GM03348 (cell line): ENCODE measurements at regions not wholly inside any gene's neighbourhood (a gene's known extent, or its start where the extent isn't known, plus 50 kb on each side); places are given as distances from the start of the nearest gene placed in this dataset.
"Not testable (repeated sequence)": the region's sequence is repeated elsewhere in the genome, so short reads cannot be mapped to it uniquely, and the experiment has no call there.

Experiments used
- DNase-seq: peaks from one replicate; pipeline ENCODE4 v3.0.0; 2012; ENCODE audit warnings: low spot score

DNA sequence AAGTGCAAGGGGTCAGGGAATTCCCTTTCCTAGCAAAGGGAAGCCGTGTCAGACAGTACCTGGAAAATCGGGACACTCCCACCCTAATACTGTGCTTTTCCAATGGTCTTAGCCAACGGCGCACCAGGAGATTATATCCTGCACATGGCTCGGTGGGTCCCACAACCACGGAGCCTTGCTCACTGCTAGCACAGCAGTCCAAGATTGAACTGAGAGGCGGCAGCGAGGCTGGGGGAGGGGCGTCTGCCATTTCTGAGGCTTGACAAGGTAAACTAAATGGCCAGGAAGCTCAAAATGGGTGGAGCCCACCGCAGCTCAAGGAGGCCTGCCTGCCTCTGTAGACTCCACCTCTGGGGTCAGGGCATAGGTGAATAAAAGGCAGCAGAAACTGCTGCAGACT is 76.5 kb upstream of the LINC00632 start:
- not testable (repeated sequence) for DNase-seq

DNA sequence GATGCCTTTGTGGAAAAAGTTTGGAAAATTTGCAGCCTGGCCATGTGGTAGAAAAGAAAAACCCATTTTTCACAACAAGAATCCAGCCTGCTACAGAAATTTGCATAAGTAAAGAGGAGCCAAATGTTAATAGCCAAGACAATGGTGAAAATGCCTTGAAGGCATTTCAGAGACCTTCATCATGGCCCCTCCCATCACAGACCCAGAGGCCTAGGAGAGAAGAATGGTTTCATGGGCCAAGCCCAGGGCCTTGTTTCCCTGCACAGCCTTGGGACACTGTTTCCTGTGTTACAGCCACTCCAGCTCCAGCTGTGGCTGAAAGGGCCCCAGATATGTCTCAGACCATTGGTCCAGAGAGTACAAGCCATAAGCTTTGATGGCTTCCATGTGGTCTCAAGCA is 101.4 kb upstream of the LINC00632 start:
- no peak for DNase-seq

DNA sequence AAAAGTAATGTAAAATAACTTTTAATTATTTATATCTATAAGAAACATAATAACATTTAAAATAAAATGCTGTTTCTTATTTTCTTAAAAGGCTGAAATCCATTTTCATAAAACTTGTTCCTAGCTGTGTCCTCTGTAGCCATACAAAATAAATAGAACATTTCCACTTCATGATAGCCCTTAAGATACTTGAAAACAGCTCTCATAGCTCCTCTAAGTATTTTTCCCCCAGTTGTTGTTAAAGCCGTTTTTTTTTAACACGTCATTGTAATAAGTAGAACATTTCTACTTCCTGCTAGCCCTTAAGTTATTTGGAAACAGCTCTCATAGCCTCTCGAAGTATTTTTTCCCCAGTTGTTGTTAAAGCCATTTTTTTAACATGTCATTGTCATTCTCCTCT is 97.3 kb upstream of the SOX3 start:
- no peak for DNase-seq

DNA sequence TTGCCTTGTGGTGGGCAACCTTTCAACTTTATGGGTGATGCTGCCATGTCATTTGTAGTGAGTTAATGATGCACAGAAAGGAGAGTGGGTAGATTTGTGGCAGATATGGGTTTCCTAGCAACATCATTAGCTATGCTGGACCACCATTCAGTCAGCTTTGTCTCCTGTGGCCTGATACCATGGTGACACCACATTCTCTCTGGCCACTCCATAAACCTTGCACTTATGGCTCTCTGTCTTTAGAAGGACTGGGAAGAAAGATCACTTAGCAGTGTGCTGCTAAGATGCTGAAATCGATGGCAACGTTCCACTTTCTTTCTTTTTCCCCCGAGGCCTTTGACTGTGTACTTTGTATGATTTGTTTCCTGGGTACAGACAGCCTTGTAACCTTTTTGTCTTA is 95.0 kb upstream of the SOX3 start:
- DNase-seq: no peak

DNA sequence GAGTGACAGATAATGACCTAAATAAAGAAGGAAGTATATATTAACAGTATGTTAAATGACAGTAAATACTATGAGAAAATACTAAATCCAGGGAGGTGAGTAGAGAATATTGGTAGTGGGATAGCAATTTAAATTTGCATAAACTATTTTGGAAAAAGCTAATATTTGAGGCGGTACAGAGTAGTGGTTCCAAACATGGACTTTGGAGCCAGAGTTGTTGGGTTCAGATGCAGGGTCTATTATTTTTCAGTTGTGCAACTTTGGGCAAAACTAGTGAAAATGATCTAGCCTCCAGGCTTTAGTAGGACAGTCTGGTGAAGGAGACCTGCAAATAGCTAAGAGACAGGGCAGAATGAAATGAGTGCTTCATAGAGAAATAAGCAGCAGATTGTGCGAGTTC is 84.8 kb upstream of the SOX3 start:
- DNase-seq: no peak

DNA sequence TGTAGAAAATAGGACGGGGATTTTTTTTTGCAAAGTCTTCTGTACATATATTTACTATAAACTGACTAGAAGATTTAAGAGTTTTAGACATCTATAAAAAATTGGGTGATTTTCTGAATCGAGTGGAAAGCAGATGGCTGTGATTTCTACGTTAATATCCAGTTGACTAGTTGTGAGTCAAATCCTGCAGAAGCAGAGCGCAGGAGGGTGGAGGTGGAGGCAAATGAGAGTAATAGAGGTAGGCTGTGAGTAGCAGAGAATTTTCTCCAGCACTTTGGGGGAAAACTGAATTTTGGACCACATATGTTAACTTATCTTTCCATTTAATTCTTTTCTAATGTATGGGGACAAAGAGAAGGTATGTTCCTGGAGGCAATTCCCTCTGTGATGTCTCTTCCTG is 82.1 kb upstream of the SOX3 start:
- no peak for DNase-seq

DNA sequence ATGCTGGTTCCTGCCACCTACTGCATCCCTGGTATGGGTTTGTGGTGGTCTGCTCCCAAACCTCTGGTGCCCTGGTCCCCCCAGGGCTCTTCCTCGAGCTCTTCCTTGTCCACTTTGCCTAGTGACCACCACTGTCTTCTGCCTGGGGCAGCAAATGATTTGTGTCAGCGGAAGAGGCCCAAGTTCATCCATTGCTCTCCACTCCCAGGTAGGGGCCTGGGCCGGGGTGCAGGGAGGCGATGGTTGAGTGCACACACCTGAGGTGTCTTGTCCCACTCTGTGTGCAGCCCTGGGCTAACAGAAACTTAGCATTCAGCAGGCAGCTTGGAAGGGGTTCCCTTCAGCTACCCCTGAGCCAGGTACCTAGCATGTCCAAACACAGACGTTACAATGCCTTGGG is 75.6 kb upstream of the SOX3 start:
- DNase-seq: no peak

DNA sequence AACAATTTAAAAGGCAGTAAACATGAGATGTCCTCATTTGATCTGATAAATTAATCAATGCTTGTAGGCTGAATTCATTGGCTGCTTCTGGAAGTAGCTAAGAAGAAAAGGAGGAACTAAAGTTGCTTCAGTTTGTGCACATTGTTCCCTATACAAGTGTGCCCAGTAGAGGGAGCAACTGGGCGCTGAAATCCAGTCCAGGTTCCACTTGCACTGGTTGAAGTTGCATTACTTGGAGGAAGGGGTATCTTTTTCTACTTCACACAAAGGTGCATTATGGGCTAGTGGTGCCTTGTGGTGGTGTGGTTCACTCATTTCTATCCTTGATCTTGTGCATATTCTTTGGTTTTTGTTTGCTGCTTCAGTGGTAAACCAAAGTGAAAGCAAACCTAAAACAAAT is 67.9 kb upstream of the SOX3 start:
- DNase-seq: peak; percentile 25

DNA sequence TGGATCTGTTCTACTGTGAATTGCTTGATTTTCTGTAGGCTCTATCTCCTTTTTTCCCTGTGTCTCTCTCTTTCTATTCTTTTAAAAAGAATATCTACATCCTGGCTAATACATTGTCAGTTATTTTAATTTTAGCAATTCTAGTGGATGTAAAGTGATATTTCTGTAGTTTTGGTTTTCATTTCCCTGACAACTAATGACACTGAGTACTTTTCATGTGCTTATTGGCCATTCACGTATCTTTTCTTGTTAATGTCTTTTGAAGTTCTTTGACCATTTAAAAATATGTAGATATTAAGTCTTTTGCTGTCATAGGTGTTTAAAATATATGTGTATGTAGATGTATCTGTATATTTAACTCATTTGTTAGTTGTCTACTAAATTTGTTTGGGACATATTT is 59.0 kb upstream of the SOX3 start:
- DNase-seq: no peak
